Endothelial cell of umbilical vein (primary cell): ENCODE measurements at regions not wholly inside any gene's neighbourhood (a gene's known extent, or its start where the extent isn't known, plus 50 kb on each side); places are given as distances from the start of the nearest gene placed in this dataset.

Experiments
- BruUV-seq: library from RNA; stranded (reverse); fragments of 400-500 nt; replicated peaks from 2 replicates; lab custom pipeline; 2021; lab: Mats Ljungman, UMichigan
- CTCF ChIA-PET: fragments of 300-600, 350-600 bp; sonication (Branson Sonifier 250); formaldehyde crosslinking; loops from one replicate; lab custom pipeline; 2021; ENCODE audit warnings: antibody characterized with exemption, inconsistent platforms; lab: Charles Lee
- POLR2A ChIA-PET: fragments of 300-600, 350-600 bp; sonication (Branson Sonifier 250); formaldehyde crosslinking; loops from one replicate; lab custom pipeline; 2021; ENCODE audit warnings: antibody characterized with exemption, inconsistent platforms; lab: Charles Lee
- DNase-seq: peaks from one replicate; pipeline ENCODE4 v3.0.0-alpha.2; 2011; ENCODE audit warnings: low read depth, low spot score
- FAIRE-seq: peaks from 2 replicates; lab custom pipeline; 2011; peaks lifted over from hg19 to GRCh38; lab: Jason Lieb, UNC
- H2AFZ ChIP-seq: 2 replicates; pipeline ENCODE4 v1.6.0; 2012; ENCODE audit warnings: low read depth, low read length, control low read depth, inconsistent platforms
- H3K27ac ChIP-seq: 2 replicates; pipeline ENCODE4 v1.5.1; 2011; ENCODE audit warnings: low read depth, mild to moderate bottlenecking, control low read depth, low read length, moderate library complexity; ENCODE audit not compliant: insufficient read depth
- H3K27me3 ChIP-seq, 2 experiments: 2 replicates each; pipeline versions ENCODE4 v1.6.0 to v1.6.1; 2011; ENCODE audit warnings: low read length in 2 of 2, mixed read lengths in 1 of 2; ENCODE audit not compliant: control insufficient read depth in 2 of 2, insufficient read depth in 2 of 2
- H3K36me3 ChIP-seq, 2 experiments: 2 replicates in 1 of 2; 3 replicates in 1 of 2; pipeline ENCODE4 v1.5.1; 2011; ENCODE audit warnings: low read length in 2 of 2, mild to moderate bottlenecking in 1 of 2, moderate library complexity in 1 of 2; ENCODE audit not compliant: control insufficient read depth in 2 of 2, insufficient read depth in 2 of 2; ENCODE audit errors: extremely low read depth in 1 of 2
- H3K4me1 ChIP-seq: 3 replicates; pipeline ENCODE4 v1.5.1; 2011; ENCODE audit warnings: mild to moderate bottlenecking, low read length; ENCODE audit not compliant: control insufficient read depth, insufficient read depth; ENCODE audit errors: extremely low read depth
- H3K4me2 ChIP-seq: 2 replicates; pipeline ENCODE4 v1.6.1; 2011; ENCODE audit warnings: low read length, control low read depth, mixed read lengths; ENCODE audit not compliant: insufficient read depth
- H3K4me3 ChIP-seq, 3 experiments: fragments of 200-600 bp in 1 of 3; sonication (generic), shearing (Covaris generic) in 1 of 3; replicated peaks in 1 of 3; 2 replicates each; pipeline ENCODE4 v1.5.1; 2011 to 2016; ENCODE audit warnings: control low read depth in 3 of 3, low read length in 3 of 3, mild to moderate bottlenecking in 2 of 3, inconsistent platforms in 1 of 3, low read depth in 1 of 3, moderate library complexity in 1 of 3; ENCODE audit not compliant: insufficient read depth in 1 of 3
- H3K79me2 ChIP-seq: 2 replicates; pipeline ENCODE4 v1.6.0; 2012; ENCODE audit warnings: low read length, inconsistent platforms; ENCODE audit not compliant: control insufficient read depth, insufficient read depth
- H3K9ac ChIP-seq: replicated peaks from 2 replicates; pipeline ENCODE3; 2011; ENCODE audit warnings: low read length, control low read depth; ENCODE audit not compliant: insufficient read depth; ENCODE audit errors: extremely low read depth
- H3K9me1 ChIP-seq: replicated peaks from 3 replicates; pipeline ENCODE4 v1.6.0; 2011; ENCODE audit warnings: mild to moderate bottlenecking, low read length; ENCODE audit not compliant: control insufficient read depth, insufficient read depth; ENCODE audit errors: extremely low read depth
- H3K9me3 ChIP-seq: replicated peaks from 2 replicates; pipeline ENCODE4 v1.5.1; 2012; ENCODE audit warnings: low read length, inconsistent platforms; ENCODE audit not compliant: control insufficient read depth, insufficient read depth
- H4K20me1 ChIP-seq: replicated peaks from 2 replicates; pipeline ENCODE3; 2011; ENCODE audit warnings: mild to moderate bottlenecking, low read length; ENCODE audit not compliant: control insufficient read depth, insufficient read depth; ENCODE audit errors: extremely low read depth
- CTCF ChIP-seq, 2 donors: IDR thresholded peaks; 1 replicate in 1 of 2; 2 replicates in 1 of 2; pipeline ENCODE4 v1.5.1; 2011; ENCODE audit warnings: low read length in 2 of 2, mild to moderate bottlenecking in 2 of 2, moderate library complexity in 2 of 2, control low read depth in 1 of 2, inconsistent platforms in 1 of 2, low read depth in 1 of 2; ENCODE audit not compliant: insufficient read depth in 1 of 2; ENCODE audit errors: extremely low read depth in 1 of 2
- EZH2 ChIP-seq: IDR thresholded peaks from 2 replicates; pipeline ENCODE4 v1.6.1; 2012; ENCODE audit warnings: borderline replicate concordance, low read depth, mild to moderate bottlenecking, moderate library complexity, low read length, inconsistent platforms; ENCODE audit not compliant: severe bottlenecking
- FOS ChIP-seq: IDR thresholded peaks from 2 replicates; pipeline ENCODE4 v1.6.1; 2011; ENCODE audit warnings: mild to moderate bottlenecking, low read length, moderate library complexity, borderline replicate concordance; ENCODE audit not compliant: insufficient read depth
- GATA2 ChIP-seq: IDR thresholded peaks from 2 replicates; pipeline ENCODE4 v1.7.0; 2011; ENCODE audit warnings: low read depth, mild to moderate bottlenecking, moderate library complexity, mixed read lengths, low read length; ENCODE audit not compliant: insufficient read length, insufficient read depth
- JUN ChIP-seq: IDR thresholded peaks from 2 replicates; pipeline ENCODE4 v1.6.1; 2011; ENCODE audit warnings: borderline replicate concordance, low read depth; ENCODE audit not compliant: insufficient read length, insufficient read depth
- MAX ChIP-seq: IDR thresholded peaks from 2 replicates; pipeline ENCODE4 v1.6.1; 2011; ENCODE audit not compliant: insufficient read depth, insufficient read length
- MYC ChIP-seq: IDR thresholded peaks from one replicate; pipeline ENCODE4 v1.6.1; 2011; ENCODE audit warnings: mild to moderate bottlenecking, low read depth, low read length
- POLR2A ChIP-seq: IDR thresholded peaks from 2 replicates; pipeline ENCODE4 v1.6.1; 2012; ENCODE audit warnings: low read depth, mild to moderate bottlenecking, control low read depth, low read length
- POLR2AphosphoS5 ChIP-seq: IDR thresholded peaks from 2 replicates; pipeline ENCODE4 v1.6.1; 2012; ENCODE audit warnings: low read depth, mild to moderate bottlenecking, control low read depth, low read length, moderate library complexity; ENCODE audit not compliant: insufficient read depth
- dilution Hi-C: fragments of 300-500 bp; cut with MboI; formaldehyde crosslinking; loops from one replicate; pipeline ENCODE4 v1.15.0; 2019; ENCODE audit warnings: low sequenced_read_pairs; ENCODE audit not compliant: extremely low pct_ligation_motif_present
- intact Hi-C: fragments of 100-400 bp; cut with micrococcal nuclease; formaldehyde crosslinking; loops from one replicate; pipeline ENCODE4 v1.10.0; 2022

GRCh38 chr6:88370127-88370710 lies 204.1 kb upstream of the CNR1 start:
- no peak overlapping the region for H2AFZ ChIP-seq
- no peaks in the 10 kb centered on the region for H3K9me3 ChIP-seq
- H3K27ac ChIP-seq = no peak overlapping the region
- dilution Hi-C loops (no loop called here), intact Hi-C loops (no loop called here)
- no peaks in the 10 kb centered on the region for H3K36me3 ChIP-seq
- FAIRE-seq = no peak
- POLR2A ChIA-PET = no interaction called here
- H3K4me1 ChIP-seq = no peaks in the 10 kb centered on the region
- no TSS peak for BruUV-seq
- H3K4me2 ChIP-seq = no peak overlapping the region
- H4K20me1 ChIP-seq = no peaks in the 10 kb centered on the region
- H3K79me2 ChIP-seq = no peaks in the 10 kb centered on the region
- TF ChIP-seq GATA2 = no peak
- no peaks in the 10 kb centered on the region for H3K27me3 ChIP-seq
- no peak overlapping the region for H3K9ac ChIP-seq
- no peak for DNase-seq
- H3K4me3 ChIP-seq = no peak overlapping the region
- CTCF ChIA-PET = no interaction called here
- no peaks in the 10 kb centered on the region for H3K9me1 ChIP-seq

- Histone ChIP-seq H3K4me1 (no peaks in the 10 kb centered on the region), H3K4me3 (no peak overlapping the region), H3K79me2 (no peaks in the 10 kb centered on the region), H3K9me3 (no peaks in the 10 kb centered on the region), H3K9ac (no peak overlapping the region), H3K9me1 (no peaks in the 10 kb centered on the region), H3K27me3 (no peaks in the 10 kb centered on the region), H4K20me1 (no peaks in the 10 kb centered on the region), H3K27ac (no peak overlapping the region), H3K4me2 (no peak overlapping the region), H3K36me3 (no peaks in the 10 kb centered on the region), H2AFZ (no peak overlapping the region)
- POLR2A ChIA-PET = no interaction called here
- FAIRE-seq (no peak), DNase-seq (no peak)
- dilution Hi-C loops = no loop called here
- BruUV-seq = no TSS peak
- intact Hi-C loops = no loop called here
- CTCF ChIA-PET = no interaction called here
- no peak for TF ChIP-seq FOS
- TF ChIP-seq MYC = no peak
- no peak for TF ChIP-seq POLR2A
- no peak for TF ChIP-seq EZH2
- TF ChIP-seq POLR2AphosphoS5 = no peak
- TF ChIP-seq GATA2 = no peak
- no peak for TF ChIP-seq CTCF (IDR thresholded peaks at IDR 0.05; ENCODE audit: extremely low read depth in 1 of 2, insufficient read depth in 1 of 2, low read depth in 1 of 2, low read length in 2 of 2)
- no peak for TF ChIP-seq JUN
- no peak for TF ChIP-seq MAX
Observed at GRCh38 chr6:88369262-88369661, 203.1 kb upstream of the CNR1 start.
